GM10266 (cell line): ENCODE measurements at regions not wholly inside any gene's neighbourhood (a gene's known extent, or its start where the extent isn't known, plus 50 kb on each side); places are given as distances from the start of the nearest gene placed in this dataset.

Experiments
- DNase-seq: peaks from one replicate; pipeline ENCODE4 v3.0.0; 2012; ENCODE audit errors: extremely low spot score
- TF ChIP-seq, protein P1 (sequence below): IDR thresholded peaks from 2 replicates; pipeline ENCODE4 v1.5.1; 2012; ENCODE audit warnings: mild to moderate bottlenecking, low read depth; ENCODE audit not compliant: control insufficient read depth, insufficient read depth; ENCODE audit errors: missing control alignments

DNA sequence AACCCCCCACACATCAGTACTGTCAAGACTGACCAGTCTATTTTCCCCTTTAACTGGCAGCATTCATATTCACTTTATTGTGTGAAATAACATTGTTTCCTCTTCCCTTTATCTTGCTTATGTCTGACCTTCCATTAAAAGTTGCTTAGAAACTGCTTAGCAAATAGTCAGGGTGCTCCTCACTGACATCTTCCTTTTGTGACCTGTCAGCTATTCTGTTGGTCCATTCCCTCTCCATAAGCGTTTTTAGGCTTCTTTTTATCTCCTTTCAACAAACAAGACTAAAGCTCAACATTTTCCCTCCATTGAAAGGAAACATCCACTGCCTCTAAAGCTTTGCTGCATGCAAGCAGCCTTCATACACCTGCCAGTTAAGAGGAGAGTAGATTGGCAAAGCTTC lies 147.7 kb upstream of the VGLL2 start:
- TF ChIP-seq, protein P1, sequence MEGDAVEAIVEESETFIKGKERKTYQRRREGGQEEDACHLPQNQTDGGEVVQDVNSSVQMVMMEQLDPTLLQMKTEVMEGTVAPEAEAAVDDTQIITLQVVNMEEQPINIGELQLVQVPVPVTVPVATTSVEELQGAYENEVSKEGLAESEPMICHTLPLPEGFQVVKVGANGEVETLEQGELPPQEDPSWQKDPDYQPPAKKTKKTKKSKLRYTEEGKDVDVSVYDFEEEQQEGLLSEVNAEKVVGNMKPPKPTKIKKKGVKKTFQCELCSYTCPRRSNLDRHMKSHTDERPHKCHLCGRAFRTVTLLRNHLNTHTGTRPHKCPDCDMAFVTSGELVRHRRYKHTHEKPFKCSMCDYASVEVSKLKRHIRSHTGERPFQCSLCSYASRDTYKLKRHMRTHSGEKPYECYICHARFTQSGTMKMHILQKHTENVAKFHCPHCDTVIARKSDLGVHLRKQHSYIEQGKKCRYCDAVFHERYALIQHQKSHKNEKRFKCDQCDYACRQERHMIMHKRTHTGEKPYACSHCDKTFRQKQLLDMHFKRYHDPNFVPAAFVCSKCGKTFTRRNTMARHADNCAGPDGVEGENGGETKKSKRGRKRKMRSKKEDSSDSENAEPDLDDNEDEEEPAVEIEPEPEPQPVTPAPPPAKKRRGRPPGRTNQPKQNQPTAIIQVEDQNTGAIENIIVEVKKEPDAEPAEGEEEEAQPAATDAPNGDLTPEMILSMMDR: no peak

DNA sequence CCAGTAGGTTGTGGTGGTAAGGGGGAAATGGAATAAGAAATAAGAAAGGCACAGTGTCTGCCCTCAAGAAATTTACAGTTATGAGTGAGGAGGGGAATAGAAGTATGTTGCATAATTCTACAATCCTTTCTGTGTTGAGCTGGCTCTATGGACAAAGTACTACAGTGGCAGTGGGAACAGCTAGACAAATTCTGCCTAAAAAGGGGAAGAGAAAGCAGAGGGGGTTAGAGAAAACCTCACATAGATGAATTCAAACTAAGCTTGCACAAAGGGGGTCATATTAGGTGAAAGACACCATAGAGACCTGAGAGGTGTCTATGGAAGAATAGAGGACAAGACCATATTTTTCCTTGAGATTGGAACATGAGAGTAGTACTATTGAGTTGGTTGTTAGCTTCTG lies 146.9 kb upstream of the VGLL2 start:
- TF ChIP-seq, protein P1: no peak
- DNase-seq: no peak

More for the DNA sequence above, 147.7 kb upstream of the VGLL2 start:
- DNase-seq: no peak

DNA sequence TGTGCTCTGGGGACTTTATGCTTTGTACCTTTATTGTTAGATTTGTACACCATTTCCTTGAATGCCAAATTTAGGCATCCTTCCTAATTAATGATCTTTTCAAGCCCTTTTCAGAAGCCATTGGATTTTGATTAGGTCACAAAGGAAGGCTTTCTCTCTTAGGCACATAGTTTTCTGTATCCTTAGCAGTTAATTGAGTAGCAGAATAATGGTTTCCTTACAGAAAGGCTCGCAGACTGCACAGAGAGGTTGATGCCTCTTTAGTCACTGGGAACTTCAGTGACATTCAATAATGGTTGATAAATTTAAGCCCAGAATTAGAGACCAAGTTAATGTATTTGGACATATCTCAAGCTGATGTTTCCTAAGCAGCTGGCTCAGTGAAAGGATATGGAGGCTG lies 139.1 kb upstream of the VGLL2 start:
- no peak for DNase-seq
- TF ChIP-seq, protein P1: no peak

DNA sequence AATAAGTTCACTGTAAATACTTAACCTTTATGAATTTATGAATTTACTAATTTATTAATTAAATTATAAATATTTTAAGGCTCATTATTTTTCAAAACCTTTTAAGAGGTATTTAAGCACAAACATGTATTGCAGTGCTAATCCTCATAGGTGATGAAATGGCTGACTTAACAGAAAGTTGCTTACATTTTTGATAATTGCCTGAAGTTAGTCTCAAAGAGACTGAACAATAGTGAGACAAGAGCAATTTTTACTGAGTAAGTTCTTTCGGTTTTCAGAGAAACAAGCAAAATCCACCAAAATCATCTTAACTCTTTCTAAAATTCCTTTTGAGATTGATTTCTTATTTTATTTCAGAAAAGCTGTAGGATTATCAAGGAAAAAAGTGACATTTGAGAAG lies 137.3 kb upstream of the VGLL2 start:
- no peak for DNase-seq
- TF ChIP-seq, protein P1: no peak

DNA sequence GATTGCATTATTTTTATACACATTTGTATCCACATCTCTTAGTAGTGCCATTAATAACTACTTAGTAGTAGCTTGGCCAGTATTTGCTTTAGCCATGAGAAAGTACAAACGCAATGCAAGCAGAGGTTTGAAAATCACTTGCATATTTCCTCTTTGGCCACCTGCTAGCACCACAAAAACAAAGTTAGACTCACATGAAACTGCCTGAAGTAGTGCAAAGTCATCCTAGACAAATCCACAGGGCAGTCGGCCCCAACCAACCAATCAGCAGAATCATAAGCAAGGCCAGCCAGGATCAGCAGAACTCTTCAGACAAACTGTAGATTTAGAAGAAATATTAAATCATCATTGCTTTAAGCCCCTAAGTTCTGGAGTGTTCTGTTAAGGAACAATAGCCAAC lies 135.2 kb upstream of the VGLL2 start:
- TF ChIP-seq, protein P1: no peak
- no peak for DNase-seq

DNA sequence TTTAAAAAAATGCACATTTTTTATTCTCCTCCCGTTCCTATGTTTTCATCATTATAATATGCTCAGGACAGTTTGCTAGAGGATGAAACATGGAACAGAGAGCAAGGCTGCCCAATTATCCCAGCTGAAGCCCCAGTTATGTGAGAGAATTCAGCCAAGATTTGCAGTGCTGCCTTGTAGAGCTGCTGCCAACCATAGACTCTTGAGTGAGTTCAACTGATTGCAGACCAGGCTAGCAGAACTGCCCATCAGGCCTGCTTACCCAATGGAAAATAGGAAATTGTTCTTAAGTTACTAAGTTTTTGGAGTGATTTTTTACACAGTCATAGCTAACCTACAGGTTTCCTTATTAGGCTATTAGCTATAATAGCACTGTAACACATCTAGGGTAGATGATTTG lies 128.7 kb upstream of the VGLL2 start:
- DNase-seq: no peak
- TF ChIP-seq, protein P1: no peak

DNA sequence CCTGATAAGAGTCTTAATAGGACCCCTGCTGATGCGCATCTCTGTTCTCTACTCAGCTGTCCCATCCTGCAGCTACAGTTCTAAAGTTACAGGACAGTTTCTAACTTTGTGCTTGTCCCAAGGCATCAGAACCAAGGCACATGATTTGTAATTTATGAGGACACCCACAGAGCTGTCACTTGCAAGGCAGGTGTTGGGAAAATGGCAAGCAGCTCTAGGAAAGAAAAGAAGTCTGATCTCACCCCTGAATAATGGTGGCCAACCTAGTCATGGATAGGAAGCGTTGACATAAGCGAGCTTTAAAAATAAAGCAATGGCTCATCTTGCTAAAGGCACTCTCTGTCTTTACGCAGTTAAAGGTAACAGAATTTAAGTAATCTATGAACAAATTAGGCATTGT lies 127.6 kb upstream of the VGLL2 start:
- TF ChIP-seq, protein P1: no peak
- no peak for DNase-seq
